CD4-positive, alpha-beta T cell treated with Interferon alpha-2 for 1 hour (primary cell): ENCODE measurements at regions not wholly inside any gene's neighbourhood (a gene's known extent, or its start where the extent isn't known, plus 50 kb on each side); places are given as distances from the start of the nearest gene placed in this dataset.

Source experiments
- DNase-seq, 2 donors: peaks; one replicate each; pipeline ENCODE4 v3.0.0-alpha.2; 2020 to 2022

- DNase-seq: no peak
Measured at GRCh38 chr2:107323946-107324565, 438.1 kb upstream of the ST6GAL2 start.

- DNase-seq: no peak
Measured at GRCh38 chr2:107325981-107326786, 440.2 kb upstream of the ST6GAL2 start.

DNA sequence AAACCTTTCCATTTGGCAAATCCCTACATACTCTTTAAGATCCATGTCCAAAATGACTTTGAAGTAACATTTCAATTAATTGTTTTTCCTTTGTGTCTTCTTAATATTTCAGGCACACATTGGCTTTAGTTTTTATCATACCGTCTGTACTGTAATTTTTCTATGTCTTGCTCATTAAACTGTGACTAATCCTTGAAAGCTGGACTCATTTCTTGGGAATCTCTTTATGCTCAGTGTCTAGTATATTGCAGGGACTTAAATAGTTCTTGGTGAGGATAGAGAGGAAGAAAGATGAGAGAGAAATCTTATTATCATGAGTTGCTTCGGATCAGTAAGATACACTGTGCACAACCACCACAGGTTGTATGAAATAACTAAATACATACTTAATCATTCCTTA lies 448.3 kb upstream of the ST6GAL2 start:
- DNase-seq: no peak

DNA sequence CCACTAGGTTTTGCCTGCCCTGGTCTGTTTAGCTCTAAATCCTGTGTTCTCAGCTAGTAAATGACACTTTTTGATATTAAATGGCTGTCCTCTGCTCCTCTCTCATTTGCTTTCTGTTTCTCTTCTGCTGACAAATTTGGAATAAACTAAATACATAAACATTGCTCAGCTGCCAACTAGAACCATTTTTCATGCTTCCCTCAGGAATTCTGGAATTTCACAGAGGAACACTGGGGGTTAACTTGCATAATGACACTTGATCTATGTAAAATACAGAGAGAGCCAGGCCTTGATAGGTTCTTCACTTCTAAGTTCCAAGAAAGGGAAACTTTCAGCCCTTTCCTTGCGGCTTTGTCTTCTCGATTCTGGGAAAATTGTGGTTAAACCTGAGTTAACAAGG lies 450.6 kb upstream of the ST6GAL2 start:
- DNase-seq: no peak

DNA sequence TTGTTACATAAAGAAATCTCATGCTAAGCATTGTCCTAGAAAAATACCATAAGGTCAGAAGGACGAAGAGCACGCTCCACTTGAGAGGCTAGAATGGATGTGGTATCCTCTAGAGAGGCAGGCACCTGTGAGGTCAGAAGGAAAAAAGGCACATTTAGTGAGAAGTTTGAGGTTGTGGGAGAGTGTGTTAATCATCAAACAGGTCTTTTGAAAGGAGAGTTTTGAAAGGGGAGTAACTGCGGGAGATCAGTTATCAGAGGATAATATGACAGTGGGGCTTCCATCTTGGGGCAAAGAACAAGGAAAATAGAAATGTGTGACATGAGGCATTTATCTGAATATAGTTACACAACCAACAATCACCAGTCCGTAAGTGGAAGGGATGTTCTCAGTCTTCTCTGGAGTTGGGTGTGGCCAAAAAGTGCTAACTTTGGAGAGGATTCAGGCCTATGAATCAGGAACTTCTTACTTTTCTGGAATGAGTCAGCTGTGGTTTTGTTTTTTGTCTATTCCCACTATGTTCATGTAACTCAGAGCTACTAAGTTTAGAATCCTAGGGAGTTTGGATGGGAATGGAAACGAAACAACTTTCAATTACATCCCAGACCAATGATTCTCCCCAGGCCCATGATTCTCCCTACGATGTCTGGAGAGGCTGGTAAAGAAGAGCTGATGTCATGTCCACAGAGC lies 451.4 kb upstream of the ST6GAL2 start:
- no peak for DNase-seq

DNA sequence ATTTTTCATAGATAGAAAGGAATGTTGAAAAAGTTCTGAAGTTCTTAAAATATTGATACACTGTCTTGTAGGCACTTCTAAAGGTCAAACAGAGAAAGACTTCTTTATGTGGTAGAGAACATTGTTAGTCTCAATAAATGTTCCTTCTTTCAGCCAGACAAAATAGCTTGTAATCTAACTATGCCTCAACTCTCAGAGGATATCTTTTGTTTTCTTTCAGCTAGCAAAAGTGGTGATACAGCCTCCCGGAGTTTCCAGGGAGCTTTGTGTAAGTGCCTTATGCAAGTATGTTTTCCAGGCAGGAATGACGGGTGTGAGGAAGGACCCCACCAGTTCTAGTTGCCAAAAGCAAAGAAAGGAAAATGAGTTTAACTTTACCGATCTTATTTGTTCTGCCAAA lies 452.1 kb upstream of the ST6GAL2 start:
- DNase-seq: no peak

- DNase-seq: no peak
Measured at GRCh38 chr2:107338571-107338970, 452.6 kb upstream of the ST6GAL2 start.

DNA sequence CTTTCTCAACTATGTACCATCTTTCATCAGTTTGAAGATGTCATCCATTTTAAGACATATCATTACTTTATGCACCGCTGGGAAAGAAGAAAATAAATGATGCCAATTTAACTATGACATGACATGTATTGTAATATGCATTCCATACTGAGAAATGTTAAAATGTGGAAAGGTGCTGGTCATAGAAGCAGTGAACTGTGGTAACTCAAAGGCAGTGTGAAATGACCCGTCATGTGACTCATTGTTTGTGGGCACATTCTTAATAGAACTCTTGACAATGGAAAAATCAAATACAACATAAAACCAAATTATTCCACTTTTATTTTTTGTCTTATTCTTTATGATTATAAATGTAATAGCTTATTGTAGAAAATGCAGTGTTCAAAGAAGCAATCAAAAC lies 455.0 kb upstream of the ST6GAL2 start:
- DNase-seq: no peak

DNA sequence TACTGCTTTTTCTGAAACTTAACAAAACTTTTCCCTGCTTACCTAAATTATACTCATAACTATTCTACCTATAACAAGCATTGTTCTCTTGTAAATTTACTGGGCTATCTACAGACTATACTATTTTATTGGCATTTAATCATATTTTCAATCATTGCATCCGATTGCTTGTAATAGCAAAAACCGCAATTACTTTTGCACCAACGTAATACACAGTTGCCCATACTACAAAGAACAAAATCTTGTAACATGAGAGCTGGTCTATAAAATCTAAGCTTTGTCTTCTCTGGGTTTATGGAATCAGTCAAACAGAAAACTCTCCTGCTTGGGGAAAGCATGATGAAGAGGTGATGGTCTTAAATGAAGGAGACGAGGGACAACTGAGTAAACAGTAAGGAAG lies 463.4 kb upstream of the ST6GAL2 start:
- no peak for DNase-seq

DNA sequence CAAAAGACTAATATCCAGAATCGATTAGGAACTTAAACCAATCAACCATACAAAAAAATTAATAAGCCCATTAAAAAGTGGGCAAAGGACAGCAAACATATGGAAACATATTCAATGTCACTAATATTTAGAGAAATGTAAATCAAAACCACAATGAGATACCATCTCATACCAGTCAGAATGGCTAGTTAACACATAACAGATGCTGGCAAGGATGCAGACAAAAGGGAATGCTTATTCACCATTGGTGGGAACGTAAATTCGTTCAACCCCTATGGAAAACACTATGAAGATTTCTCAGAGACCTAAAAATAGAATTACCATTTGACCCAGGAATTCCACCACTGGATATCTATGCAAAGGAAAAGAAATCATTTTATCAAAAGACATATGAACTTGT lies 468.2 kb upstream of the ST6GAL2 start:
- DNase-seq: no peak

DNA sequence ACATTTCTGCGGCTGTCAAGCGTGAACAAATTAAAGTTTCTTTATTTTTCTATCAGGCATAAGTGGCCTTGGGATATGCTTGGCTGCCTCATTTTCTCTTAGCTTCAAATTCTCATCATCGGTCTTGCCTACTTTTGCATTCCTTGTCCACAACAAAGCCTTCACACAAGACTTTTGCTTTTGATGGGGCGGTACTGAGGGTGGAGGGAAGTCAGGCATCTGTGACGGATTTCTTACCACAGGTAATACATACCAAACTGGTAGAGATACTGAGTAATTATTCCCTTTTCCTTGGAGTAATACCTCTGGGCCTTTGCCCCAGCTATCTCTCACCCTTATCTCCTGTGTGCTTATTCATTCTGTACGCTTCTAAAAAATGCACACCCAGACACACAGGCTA lies 468.3 kb upstream of the RGPD4 start:
- no peak for DNase-seq

- DNase-seq: no peak
Measured at GRCh38 chr2:107359021-107359420, 467.7 kb upstream of the RGPD4 start.

GRCh38 chr2:107361751-107362381 lies 464.8 kb upstream of the RGPD4 start:
- no peak for DNase-seq

GRCh38 chr2:107362993-107363392 lies 463.7 kb upstream of the RGPD4 start:
- no peak for DNase-seq

- DNase-seq: no peak
Measured at GRCh38 chr2:107363806-107364205, 462.9 kb upstream of the RGPD4 start.

GRCh38 chr2:107364361-107364950 lies 462.2 kb upstream of the RGPD4 start:
- DNase-seq: no peak

GRCh38 chr2:107374249-107374648 lies 452.4 kb upstream of the RGPD4 start:
- DNase-seq: no peak

DNA sequence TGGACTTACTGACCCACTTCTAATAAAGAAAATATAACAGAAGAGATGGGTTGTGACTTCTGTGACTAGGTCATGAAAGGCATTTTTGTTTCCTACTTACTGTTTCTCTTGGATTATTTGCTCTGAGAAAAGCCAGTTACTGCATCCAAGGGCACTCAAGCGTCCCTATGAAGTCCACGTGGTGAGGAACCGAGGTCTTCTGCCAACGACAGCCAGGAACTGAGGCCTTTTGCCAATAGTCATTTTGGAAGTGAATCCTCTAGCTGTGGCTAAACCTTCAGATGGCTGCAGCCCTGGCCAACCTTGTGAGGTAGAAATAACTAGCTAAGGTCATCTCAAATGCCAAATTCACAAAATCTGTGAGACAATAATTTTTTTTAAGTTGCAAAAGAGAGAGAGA lies 449.8 kb upstream of the RGPD4 start:
- DNase-seq: no peak

GRCh38 chr2:107380912-107381311 lies 445.8 kb upstream of the RGPD4 start:
- DNase-seq: no peak

DNA sequence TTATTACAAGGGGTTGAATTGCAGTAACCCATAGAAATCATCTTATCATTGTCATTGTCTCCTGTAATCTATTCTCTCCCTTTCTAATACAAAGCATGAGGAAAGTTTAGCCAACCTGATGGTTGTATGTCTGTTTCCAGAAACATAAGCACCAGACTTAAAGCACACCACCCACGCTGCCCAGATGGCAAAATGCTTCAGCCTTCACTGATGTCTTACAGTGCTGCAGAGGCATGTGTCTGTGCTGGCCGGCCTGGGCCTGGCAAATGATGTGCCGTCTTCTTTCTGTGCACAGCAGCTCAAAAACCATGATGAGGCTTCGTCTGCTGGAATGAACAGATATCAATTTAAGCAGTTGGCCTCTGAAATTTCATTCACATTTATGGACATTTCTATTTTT lies 443.0 kb upstream of the RGPD4 start:
- DNase-seq: no peak

DNA sequence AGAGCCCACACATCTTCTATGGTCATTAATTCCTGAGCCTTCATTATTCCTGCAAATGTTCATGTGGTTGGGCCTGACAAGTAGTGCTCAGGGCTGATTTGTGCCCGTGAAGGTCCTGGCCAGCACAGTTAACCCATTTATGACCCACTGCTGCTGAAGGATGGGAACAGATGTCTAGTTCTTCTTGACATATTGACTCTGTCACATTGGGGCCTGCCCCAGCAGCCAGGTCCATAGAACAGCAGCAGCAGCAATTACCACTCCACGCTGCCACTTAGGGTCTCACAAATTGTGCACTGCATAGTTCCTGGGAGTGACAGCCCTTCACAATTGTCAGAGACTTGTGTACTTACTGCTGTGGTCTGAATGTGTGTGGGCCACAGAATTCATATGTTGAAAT lies 442.3 kb upstream of the RGPD4 start:
- DNase-seq: no peak

DNA sequence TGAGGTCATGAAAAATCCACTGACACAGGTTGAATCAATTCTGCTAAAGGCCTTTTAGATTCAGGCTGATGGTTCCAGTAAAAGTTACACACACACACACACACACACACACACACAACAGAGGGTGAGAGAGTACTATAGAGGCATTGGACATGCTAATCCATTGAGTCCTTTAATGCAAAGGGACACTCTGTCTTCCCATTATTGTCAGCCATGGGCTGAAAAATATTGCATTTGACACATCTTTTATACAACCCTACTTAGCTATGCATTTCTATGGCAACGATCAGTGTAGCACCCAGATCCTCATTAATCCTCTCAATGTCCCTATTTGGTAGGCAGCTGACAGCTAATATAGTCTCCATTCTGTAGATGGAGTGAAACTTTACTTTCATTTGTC lies 440.8 kb upstream of the RGPD4 start:
- DNase-seq: no peak

GRCh38 chr2:107392241-107392704 lies 434.4 kb upstream of the RGPD4 start:
- DNase-seq: no peak
